Right forelimb (tissue), 1 donor: ENCODE measurements at regions not wholly inside any gene's neighbourhood (a gene's known extent, or its start where the extent isn't known, plus 50 kb on each side); places are given as distances from the start of the nearest gene placed in this dataset.

Experiments
- DNase-seq: peaks from one replicate; pipeline ENCODE4 v3.0.0-alpha.2; 2018

GRCh38 chr2:35082072-35082471, 1273.5 kb upstream of the CRIM1 start:
- DNase-seq: no peak

GRCh38 chr2:35081622-35082015, 1274.0 kb upstream of the CRIM1 start:
- no peak for DNase-seq

- DNase-seq: no peak
Measured at GRCh38 chr2:35081001-35081621, 1274.5 kb upstream of the CRIM1 start.

GRCh38 chr2:35080231-35080910, 1275.2 kb upstream of the CRIM1 start:
- DNase-seq: no peak

GRCh38 chr2:35067420-35067819, 1288.2 kb upstream of the CRIM1 start:
- no peak for DNase-seq

GRCh38 chr2:35063836-35064235, 1291.7 kb upstream of the CRIM1 start:
- no peak for DNase-seq

GRCh38 chr2:35035883-35036282, 1319.7 kb upstream of the CRIM1 start:
- no peak for DNase-seq

GRCh38 chr2:35033748-35034147, 1321.8 kb upstream of the CRIM1 start:
- DNase-seq: no peak

- DNase-seq: no peak
Measured at GRCh38 chr2:35023545-35023944, 1332.0 kb upstream of the CRIM1 start.

- DNase-seq: no peak
Measured at GRCh38 chr2:35000453-35000852, 1355.1 kb upstream of the CRIM1 start.

GRCh38 chr2:34998741-34999140, 1356.8 kb upstream of the CRIM1 start:
- no peak for DNase-seq

- no peak for DNase-seq
Measured at GRCh38 chr2:34997779-34998178, 1357.8 kb upstream of the CRIM1 start.

GRCh38 chr2:34995196-34995595, 1360.4 kb upstream of the CRIM1 start:
- DNase-seq: no peak

- DNase-seq: no peak
Measured at GRCh38 chr2:34991508-34992274, 1363.9 kb upstream of the CRIM1 start.

GRCh38 chr2:34985474-34985873, 1370.1 kb upstream of the CRIM1 start:
- no peak for DNase-seq

GRCh38 chr2:34980689-34981088, 1374.9 kb upstream of the CRIM1 start:
- no peak for DNase-seq

- DNase-seq: no peak
Measured at GRCh38 chr2:34979148-34979547, 1376.4 kb upstream of the CRIM1 start.

GRCh38 chr2:34961822-34962221, 1362.7 kb upstream of the FAM98A start:
- no peak for DNase-seq

GRCh38 chr2:34954758-34955157, 1355.7 kb upstream of the FAM98A start:
- no peak for DNase-seq

GRCh38 chr2:34950797-34951196, 1351.7 kb upstream of the FAM98A start:
- DNase-seq: no peak

GRCh38 chr2:34949316-34949715, 1350.2 kb upstream of the FAM98A start:
- DNase-seq: no peak

- DNase-seq: no peak
Measured at GRCh38 chr2:34936089-34936488, 1337.0 kb upstream of the FAM98A start.

GRCh38 chr2:34912084-34912483, 1313.0 kb upstream of the FAM98A start:
- no peak for DNase-seq
